Left lung (tissue), 4 donors: ENCODE measurements at regions not wholly inside any gene's neighbourhood (a gene's known extent, or its start where the extent isn't known, plus 50 kb on each side); places are given as distances from the start of the nearest gene placed in this dataset.

Source experiments
- ATAC-seq: fragments of 200-7000 bp; cut with Tn5 transposase; one replicate; pipeline ENCODE4 v1.9.1; 2020; ENCODE audit warnings: moderate library complexity
- DNase-seq, 4 donors: peaks; one replicate each; pipeline ENCODE4 v3.0.0-alpha.2; 2013 to 2020
- H3K27ac ChIP-seq, 2 donors: fragments of 200-600 bp; sonication (generic) in 1 of 2; one replicate each; pipeline versions ENCODE4 v1.5.0 to v1.8.0; 2020 to 2021
- H3K27me3 ChIP-seq, 2 donors: fragments of 200-600 bp; sonication (generic) in 1 of 2; one replicate each; pipeline versions ENCODE4 v1.5.0 to v1.8.0; 2020 to 2021
- H3K36me3 ChIP-seq, 2 donors: fragments of 200-600 bp; sonication (generic) in 1 of 2; one replicate each; pipeline versions ENCODE4 v1.5.0 to v1.8.0; 2020 to 2021
- H3K4me1 ChIP-seq, 2 donors: fragments of 200-600 bp; one replicate each; pipeline ENCODE4 v1.8.0; 2021
- H3K4me3 ChIP-seq, 2 donors: fragments of 200-600 bp; sonication (generic) in 1 of 2; one replicate each; pipeline versions ENCODE4 v1.5.0 to v1.8.0; 2020 to 2021; ENCODE audit warnings: mild to moderate bottlenecking in 1 of 2
- H3K9me3 ChIP-seq, 2 donors: fragments of 200-600 bp; sonication (generic) in 1 of 2; one replicate each; pipeline versions ENCODE4 v1.5.0 to v1.8.0; 2020 to 2021
- CTCF ChIP-seq, 2 donors: fragments of 200-600 bp; sonication (generic) in 1 of 2; IDR thresholded peaks; one replicate each; pipeline versions ENCODE4 v1.5.0 to v1.8.0; 2021; ENCODE audit warnings: antibody characterized with exemption in 2 of 2
- intact Hi-C, 2 donors: fragments of 100-400 bp; cut with DNase I; formaldehyde crosslinking; loops; one replicate each; pipeline versions ENCODE4 v1.11.2 to v1.14.2; 2022
- donor health status: DM: no; HTN: yes; CAD: no.
- donor health status: DM: no; HTN: no; CAD: no.

- Histone ChIP-seq H3K4me1 (no peaks in the 10 kb centered on the region), H3K4me3 (no peak overlapping the region), H3K27ac (no peak overlapping the region), H3K36me3 (no peaks in the 10 kb centered on the region), H3K9me3 (peaks cover 0 to 26% of the 10 kb centered on the region in 2 donors), H3K27me3 (no peaks in the 10 kb centered on the region)
- intact Hi-C loops = no loop called here
- DNase-seq (no peak), ATAC-seq (no peak)
- TF ChIP-seq CTCF (IDR thresholded peaks at IDR 0.05) = no peak
These were observed 2332.4 kb downstream of the ARAP2 start for GRCh38 chr4:33911959-33912358.

- no peak for TF ChIP-seq CTCF (IDR thresholded peaks at IDR 0.05)
- intact Hi-C loops = no loop called here
- Histone ChIP-seq H3K9me3 (peaks cover 0 to 26% of the 10 kb centered on the region in 2 donors), H3K27me3 (no peaks in the 10 kb centered on the region), H3K4me1 (no peaks in the 10 kb centered on the region), H3K27ac (no peak overlapping the region), H3K4me3 (no peak overlapping the region), H3K36me3 (no peaks in the 10 kb centered on the region)
- no peak for DNase-seq
- ATAC-seq = no peak
These were observed 2329.9 kb downstream of the ARAP2 start for GRCh38 chr4:33914386-33914785.

- intact Hi-C loops = no loop called here
- no peak overlapping the region for H3K4me3 ChIP-seq
- H3K9me3 ChIP-seq = no peaks in the 10 kb centered on the region
- no peaks in the 10 kb centered on the region for H3K4me1 ChIP-seq
- DNase-seq (no peak), ATAC-seq (no peak)
- H3K27ac ChIP-seq = no peak overlapping the region
- H3K36me3 ChIP-seq = no peaks in the 10 kb centered on the region
- no peaks in the 10 kb centered on the region for H3K27me3 ChIP-seq
- TF ChIP-seq CTCF (IDR thresholded peaks at IDR 0.05) = no peak
These were observed 2320.8 kb downstream of the ARAP2 start for GRCh38 chr4:33923469-33923868.

- Histone ChIP-seq H3K27me3 (no peaks in the 10 kb centered on the region), H3K4me1 (no peaks in the 10 kb centered on the region), H3K27ac (no peak overlapping the region), H3K9me3 (no peaks in the 10 kb centered on the region), H3K4me3 (no peak overlapping the region), H3K36me3 (no peaks in the 10 kb centered on the region)
- TF ChIP-seq CTCF (IDR thresholded peaks at IDR 0.05) = no peak
- intact Hi-C loops = no loop called here
- DNase-seq (peak in 1 of 4 donors; percentile 3), ATAC-seq (peak; percentile 69)
These were observed 2320.1 kb downstream of the ARAP2 start for GRCh38 chr4:33924239-33924638.

GRCh38 chr4:33924811-33925210 lies 2319.5 kb downstream of the ARAP2 start:
- Histone ChIP-seq H3K27me3 (no peaks in the 10 kb centered on the region), H3K9me3 (no peaks in the 10 kb centered on the region), H3K27ac (no peak overlapping the region), H3K4me1 (no peaks in the 10 kb centered on the region), H3K4me3 (no peak overlapping the region), H3K36me3 (no peaks in the 10 kb centered on the region)
- ATAC-seq = no peak
- intact Hi-C loops = no loop called here
- no peak for TF ChIP-seq CTCF (IDR thresholded peaks at IDR 0.05)
- DNase-seq = no peak
